Spleen (tissue), 7 donors: ENCODE measurements at regions not wholly inside any gene's neighbourhood (a gene's known extent, or its start where the extent isn't known, plus 50 kb on each side); places are given as distances from the start of the nearest gene placed in this dataset.

Experiments
- CTCF ChIP-seq, 11 experiments: fragments of 200-600 bp in 7 of 11; fragments of 450-650 bp in 4 of 11; sonication (generic) in 4 of 11; IDR thresholded peaks in 8 of 11; conservative IDR thresholded peaks in 3 of 11; 1 replicate in 7 of 11; 2 replicates in 4 of 11; pipeline versions ENCODE4 v1.4.0 to v1.8.0; 2016 to 2021; ENCODE audit warnings: antibody characterized with exemption in 11 of 11, inconsistent platforms in 4 of 11, mild to moderate bottlenecking in 1 of 11
- POLR2A ChIP-seq, 3 donors: fragments of 450-650 bp; IDR thresholded peaks; one replicate each; pipeline ENCODE4 v1.5.1; 2017; ENCODE audit warnings: antibody characterized with exemption in 3 of 3, mild to moderate bottlenecking in 1 of 3
- POLR2AphosphoS5 ChIP-seq, 3 donors: sonication (generic); formaldehyde crosslinking; IDR thresholded peaks; one replicate each; pipeline ENCODE4 v1.5.1; 2017; ENCODE audit warnings: antibody characterized with exemption in 3 of 3
- donor health status: DM: no; HTN: no; CAD: no; lungs with moderate emphysema.
- donor health status: DM: no; HTN: no; CAD: no.
- donor health status: DM: no; HTN: no; CAD: no.

GRCh38 chr9:2523591-2523990, 98.0 kb upstream of the VLDLR start:
- TF ChIP-seq CTCF (IDR thresholded peaks at IDR 0.05 in 8 of 11, conservative IDR thresholded peaks at IDR 0.05 in 3 of 11), result no peak
- no peak for TF ChIP-seq POLR2A (IDR thresholded peaks at IDR 0.05)
- TF ChIP-seq POLR2AphosphoS5 (IDR thresholded peaks at IDR 0.05), result no peak
